ENCODE measurements at regions not wholly inside any gene's neighbourhood (a gene's known extent, or its start where the extent isn't known, plus 50 kb on each side); places are given as distances from the start of the nearest gene placed in this dataset.
"Not testable (repeated sequence)": the region's sequence is repeated elsewhere in the genome, so short reads cannot be mapped to it uniquely, and the experiment has no call there.

GRCh38 chr4:112031712-112032328, 113.4 kb upstream of the FAM241A start:
- Histone ChIP-seq H3K4me1 (ENCODE audit: insufficient read depth, low read length, poor library complexity, severe bottlenecking) (no peaks in the 10 kb centered on the region), H4K20me1 (ENCODE audit: insufficient read depth, low read length) (no peaks in the 10 kb centered on the region), H3K27ac (ENCODE audit: low read depth, low read length, poor library complexity, severe bottlenecking) (no peak overlapping the region), H3K79me2 (ENCODE audit: insufficient read depth, low read depth, low read length) (no peaks in the 10 kb centered on the region), H3K9me3 (ENCODE audit: low read length) (no peaks in the 10 kb centered on the region), H2AFZ (ENCODE audit: low read length) (no peak overlapping the region), H3K9me2 (ENCODE audit: insufficient read depth, low read length) (no peaks in the 10 kb centered on the region), H3K4me3 (ENCODE audit: low read depth, low read length, poor library complexity, severe bottlenecking) (no peak overlapping the region), H3K36me3 (ENCODE audit: insufficient read depth, low read length) (no peaks in the 10 kb centered on the region), H3K4me2 (ENCODE audit: low read length) (no peak overlapping the region)
- ChIA-PET CTCF (ENCODE audit: unreplicated experiment) (no interaction called here), POLR2A (interaction anchor here (0.5 to 1.5 kb wide), 3 partner anchors 11 to 322 kb away, joined by 3 to 4 read pairs (median 3); no protein-coding TSS in a partner anchor)
- DNase-seq (ENCODE audit: low spot score), result peak; percentile 29
- no TSS peak for BruUV-seq (replicated peaks)
- intact Hi-C loops (cut with micrococcal nuclease; ENCODE audit: unreplicated experiment), result loop anchor here (1.0 to 5.0 kb wide), 3 partner anchors 90 to 390 kb away; no protein-coding TSS in a partner anchor
- TF ChIP-seq EZH2phosphoT487 (IDR thresholded peaks at IDR 0.05; ENCODE audit: borderline replicate concordance, low read depth, low read length), result no peak
- TF ChIP-seq CTCF (conservative IDR thresholded peaks at IDR 0.05; ENCODE audit: low read length), result peak; percentile 83

GRCh38 chr4:112036886-112037285, 108.4 kb upstream of the FAM241A start:
- no peak overlapping the region for H2AFZ ChIP-seq (ENCODE audit: low read length)
- H3K9me3 ChIP-seq (ENCODE audit: low read length), result no peaks in the 10 kb centered on the region
- ChIA-PET CTCF (ENCODE audit: unreplicated experiment) (no interaction called here), POLR2A (interaction anchor here (0.6 kb wide), 1 partner anchor 15 kb away, joined by 3 read pairs; no protein-coding TSS in a partner anchor)
- intact Hi-C loops (cut with micrococcal nuclease; ENCODE audit: unreplicated experiment), result no loop called here
- H3K79me2 ChIP-seq (ENCODE audit: insufficient read depth, low read depth, low read length), result no peaks in the 10 kb centered on the region
- no peaks in the 10 kb centered on the region for H4K20me1 ChIP-seq (ENCODE audit: insufficient read depth, low read length)
- no peaks in the 10 kb centered on the region for H3K9me2 ChIP-seq (ENCODE audit: insufficient read depth, low read length)
- H3K4me1 ChIP-seq (ENCODE audit: insufficient read depth, low read length, poor library complexity, severe bottlenecking), result no peaks in the 10 kb centered on the region
- DNase-seq (ENCODE audit: low spot score), result no peak
- no peak overlapping the region for H3K4me3 ChIP-seq (ENCODE audit: low read depth, low read length, poor library complexity, severe bottlenecking)
- no TSS peak for BruUV-seq (replicated peaks)
- H3K27ac ChIP-seq (ENCODE audit: low read depth, low read length, poor library complexity, severe bottlenecking), result no peak overlapping the region
- H3K4me2 ChIP-seq (ENCODE audit: low read length), result no peak overlapping the region
- no peaks in the 10 kb centered on the region for H3K36me3 ChIP-seq (ENCODE audit: insufficient read depth, low read length)
- no peak for TF ChIP-seq CTCF (conservative IDR thresholded peaks at IDR 0.05; ENCODE audit: low read length)
- no peak for TF ChIP-seq EZH2phosphoT487 (IDR thresholded peaks at IDR 0.05; ENCODE audit: borderline replicate concordance, low read depth, low read length)

- intact Hi-C loops (cut with micrococcal nuclease; ENCODE audit: unreplicated experiment), result no loop called here
- CTCF ChIA-PET (ENCODE audit: unreplicated experiment), result no interaction called here
- H3K9me2 ChIP-seq (ENCODE audit: insufficient read depth, low read length), result no peaks in the 10 kb centered on the region
- H3K36me3 ChIP-seq (ENCODE audit: insufficient read depth, low read length), result no peaks in the 10 kb centered on the region
- no peak for DNase-seq (ENCODE audit: low spot score)
- no peak for TF ChIP-seq EZH2phosphoT487 (IDR thresholded peaks at IDR 0.05; ENCODE audit: borderline replicate concordance, low read depth, low read length)
- TF ChIP-seq CTCF (conservative IDR thresholded peaks at IDR 0.05; ENCODE audit: low read length), result no peak
- no peaks in the 10 kb centered on the region for H3K79me2 ChIP-seq (ENCODE audit: insufficient read depth, low read depth, low read length)
- POLR2A ChIA-PET, result interaction anchor here (0.6 kb wide), 1 partner anchor 688 kb away, joined by 5 read pairs; no protein-coding TSS in a partner anchor
- no peak overlapping the region for H2AFZ ChIP-seq (ENCODE audit: low read length)
- no peaks in the 10 kb centered on the region for H3K4me1 ChIP-seq (ENCODE audit: insufficient read depth, low read length, poor library complexity, severe bottlenecking)
- no peaks in the 10 kb centered on the region for H4K20me1 ChIP-seq (ENCODE audit: insufficient read depth, low read length)
- H3K4me3 ChIP-seq (ENCODE audit: low read depth, low read length, poor library complexity, severe bottlenecking), result no peak overlapping the region
- H3K9me3 ChIP-seq (ENCODE audit: low read length), result no peaks in the 10 kb centered on the region
- no TSS peak for BruUV-seq (replicated peaks)
- no peak overlapping the region for H3K27ac ChIP-seq (ENCODE audit: low read depth, low read length, poor library complexity, severe bottlenecking)
- no peak overlapping the region for H3K4me2 ChIP-seq (ENCODE audit: low read length)
These were observed 106.4 kb upstream of the FAM241A start for GRCh38 chr4:112038861-112039260.

GRCh38 chr4:112049119-112049518, 96.1 kb upstream of the FAM241A start:
- H3K36me3 ChIP-seq (ENCODE audit: insufficient read depth, low read length); H3K4me2 ChIP-seq (ENCODE audit: low read length); H3K27ac ChIP-seq (ENCODE audit: low read depth, low read length, poor library complexity, severe bottlenecking); H2AFZ ChIP-seq (ENCODE audit: low read length); BruUV-seq (replicated peaks); H4K20me1 ChIP-seq (ENCODE audit: insufficient read depth, low read length); H3K79me2 ChIP-seq (ENCODE audit: insufficient read depth, low read depth, low read length); H3K4me1 ChIP-seq (ENCODE audit: insufficient read depth, low read length, poor library complexity, severe bottlenecking); H3K9me3 ChIP-seq (ENCODE audit: low read length); CTCF ChIA-PET (ENCODE audit: unreplicated experiment); H3K4me3 ChIP-seq (ENCODE audit: low read depth, low read length, poor library complexity, severe bottlenecking); DNase-seq (ENCODE audit: low spot score); H3K9me2 ChIP-seq (ENCODE audit: insufficient read depth, low read length); intact Hi-C loops (cut with micrococcal nuclease; ENCODE audit: unreplicated experiment): not testable (repeated sequence)
- POLR2A ChIA-PET, result interaction anchor here (0.6 kb wide), 1 partner anchor 35 kb away, joined by 3 read pairs; no protein-coding TSS in a partner anchor

Measured in OCI-LY7 (cell line).